ENCODE measurements at regions not wholly inside any gene's neighbourhood (a gene's known extent, or its start where the extent isn't known, plus 50 kb on each side); places are given as distances from the start of the nearest gene placed in this dataset.

GRCh38 chr3:180543877-180544276, 58.1 kb upstream of the TTC14 start:
- H3K27ac Mint-ChIP-seq, result no peak overlapping the region
- H3K27me3 Mint-ChIP-seq, result no peaks in the 10 kb centered on the region
- no peaks in the 10 kb centered on the region for H3K36me3 Mint-ChIP-seq (ENCODE audit: low read depth)
- no peaks in the 10 kb centered on the region for H3K9me3 Mint-ChIP-seq
- intact Hi-C loops (cut with micrococcal nuclease), result no loop called here
- H3K4me3 Mint-ChIP-seq, result no peak overlapping the region
- H3K4me1 Mint-ChIP-seq (ENCODE audit: low read depth), result no peaks in the 10 kb centered on the region

GRCh38 chr3:180546863-180547262, 55.1 kb upstream of the TTC14 start:
- intact Hi-C loops (cut with micrococcal nuclease), result no loop called here
- H3K9me3 Mint-ChIP-seq, result no peaks in the 10 kb centered on the region

GRCh38 chr3:180548050-180548449, 53.9 kb upstream of the TTC14 start:
- Mint-ChIP-seq H3K4me3 (no peak overlapping the region), H3K27me3 (no peaks in the 10 kb centered on the region), H3K4me1 (ENCODE audit: low read depth) (no peaks in the 10 kb centered on the region), H3K27ac (no peak overlapping the region), H3K9me3 (peaks cover 3% of the 10 kb centered on the region), H3K36me3 (ENCODE audit: low read depth) (no peaks in the 10 kb centered on the region)
- intact Hi-C loops (cut with micrococcal nuclease), result no loop called here

More at GRCh38 chr3:180546863-180547262, 55.1 kb upstream of the TTC14 start:
- no peaks in the 10 kb centered on the region for H3K27me3 Mint-ChIP-seq
- H3K36me3 Mint-ChIP-seq (ENCODE audit: low read depth), result no peaks in the 10 kb centered on the region
- H3K27ac Mint-ChIP-seq, result no peak overlapping the region
- no peaks in the 10 kb centered on the region for H3K4me1 Mint-ChIP-seq (ENCODE audit: low read depth)
- no peak overlapping the region for H3K4me3 Mint-ChIP-seq

Data from dendritic cell treated with granulocyte-macrophage colony-stimulating factor and Interleukin-4, amounts not matched to agents 40 ng/mL and 50 ng/mL, for 4 days (primary cell).